ENCODE measurements at regions not wholly inside any gene's neighbourhood (a gene's known extent, or its start where the extent isn't known, plus 50 kb on each side); places are given as distances from the start of the nearest gene placed in this dataset.

DNA sequence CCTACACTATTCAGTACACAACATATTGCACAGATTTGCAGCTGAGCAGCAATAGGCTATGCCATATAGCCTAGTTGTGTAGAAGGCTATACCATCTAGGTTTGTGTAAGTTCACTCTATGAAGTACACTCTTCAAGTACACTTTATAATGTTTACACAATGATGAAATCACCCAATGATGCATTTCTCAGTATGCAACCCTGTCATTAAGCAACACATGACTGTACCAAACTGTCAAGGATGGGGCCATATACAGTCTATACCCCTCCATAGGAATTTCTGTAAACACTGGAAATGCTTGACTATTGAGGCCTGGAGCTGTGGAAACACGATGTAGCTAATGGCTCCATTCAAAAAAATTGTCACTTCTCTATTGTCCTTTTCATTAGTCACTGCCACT lies 535.4 kb downstream of the EPM2A start:
- no peak for TF ChIP-seq IRF2 (CRISPR knock-in tag; IDR thresholded peaks at IDR 0.05; ENCODE audit: borderline replicate concordance, low read depth)
- TF ChIP-seq, protein P1, sequence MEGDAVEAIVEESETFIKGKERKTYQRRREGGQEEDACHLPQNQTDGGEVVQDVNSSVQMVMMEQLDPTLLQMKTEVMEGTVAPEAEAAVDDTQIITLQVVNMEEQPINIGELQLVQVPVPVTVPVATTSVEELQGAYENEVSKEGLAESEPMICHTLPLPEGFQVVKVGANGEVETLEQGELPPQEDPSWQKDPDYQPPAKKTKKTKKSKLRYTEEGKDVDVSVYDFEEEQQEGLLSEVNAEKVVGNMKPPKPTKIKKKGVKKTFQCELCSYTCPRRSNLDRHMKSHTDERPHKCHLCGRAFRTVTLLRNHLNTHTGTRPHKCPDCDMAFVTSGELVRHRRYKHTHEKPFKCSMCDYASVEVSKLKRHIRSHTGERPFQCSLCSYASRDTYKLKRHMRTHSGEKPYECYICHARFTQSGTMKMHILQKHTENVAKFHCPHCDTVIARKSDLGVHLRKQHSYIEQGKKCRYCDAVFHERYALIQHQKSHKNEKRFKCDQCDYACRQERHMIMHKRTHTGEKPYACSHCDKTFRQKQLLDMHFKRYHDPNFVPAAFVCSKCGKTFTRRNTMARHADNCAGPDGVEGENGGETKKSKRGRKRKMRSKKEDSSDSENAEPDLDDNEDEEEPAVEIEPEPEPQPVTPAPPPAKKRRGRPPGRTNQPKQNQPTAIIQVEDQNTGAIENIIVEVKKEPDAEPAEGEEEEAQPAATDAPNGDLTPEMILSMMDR (IDR thresholded peaks at IDR 0.05), result no peak
- TF ChIP-seq, protein P2, sequence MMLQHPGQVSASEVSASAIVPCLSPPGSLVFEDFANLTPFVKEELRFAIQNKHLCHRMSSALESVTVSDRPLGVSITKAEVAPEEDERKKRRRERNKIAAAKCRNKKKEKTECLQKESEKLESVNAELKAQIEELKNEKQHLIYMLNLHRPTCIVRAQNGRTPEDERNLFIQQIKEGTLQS (CRISPR knock-in tag; conservative IDR thresholded peaks at IDR 0.05), result no peak
- TF ChIP-seq ZNF138 (CRISPR knock-in tag; conservative IDR thresholded peaks at IDR 0.05), result no peak
- TF ChIP-seq, protein P3, sequence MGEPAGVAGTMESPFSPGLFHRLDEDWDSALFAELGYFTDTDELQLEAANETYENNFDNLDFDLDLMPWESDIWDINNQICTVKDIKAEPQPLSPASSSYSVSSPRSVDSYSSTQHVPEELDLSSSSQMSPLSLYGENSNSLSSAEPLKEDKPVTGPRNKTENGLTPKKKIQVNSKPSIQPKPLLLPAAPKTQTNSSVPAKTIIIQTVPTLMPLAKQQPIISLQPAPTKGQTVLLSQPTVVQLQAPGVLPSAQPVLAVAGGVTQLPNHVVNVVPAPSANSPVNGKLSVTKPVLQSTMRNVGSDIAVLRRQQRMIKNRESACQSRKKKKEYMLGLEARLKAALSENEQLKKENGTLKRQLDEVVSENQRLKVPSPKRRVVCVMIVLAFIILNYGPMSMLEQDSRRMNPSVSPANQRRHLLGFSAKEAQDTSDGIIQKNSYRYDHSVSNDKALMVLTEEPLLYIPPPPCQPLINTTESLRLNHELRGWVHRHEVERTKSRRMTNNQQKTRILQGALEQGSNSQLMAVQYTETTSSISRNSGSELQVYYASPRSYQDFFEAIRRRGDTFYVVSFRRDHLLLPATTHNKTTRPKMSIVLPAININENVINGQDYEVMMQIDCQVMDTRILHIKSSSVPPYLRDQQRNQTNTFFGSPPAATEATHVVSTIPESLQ (CRISPR knock-in tag; IDR thresholded peaks at IDR 0.05), result no peak
- no peak for TF ChIP-seq TEAD1 (CRISPR knock-in tag; IDR thresholded peaks at IDR 0.05)
- TF ChIP-seq TCF7 (CRISPR knock-in tag; IDR thresholded peaks at IDR 0.05; ENCODE audit: low read depth), result no peak
- TF ChIP-seq NFATC4 (CRISPR knock-in tag; IDR thresholded peaks at IDR 0.05), result no peak
- TF ChIP-seq, protein P4, sequence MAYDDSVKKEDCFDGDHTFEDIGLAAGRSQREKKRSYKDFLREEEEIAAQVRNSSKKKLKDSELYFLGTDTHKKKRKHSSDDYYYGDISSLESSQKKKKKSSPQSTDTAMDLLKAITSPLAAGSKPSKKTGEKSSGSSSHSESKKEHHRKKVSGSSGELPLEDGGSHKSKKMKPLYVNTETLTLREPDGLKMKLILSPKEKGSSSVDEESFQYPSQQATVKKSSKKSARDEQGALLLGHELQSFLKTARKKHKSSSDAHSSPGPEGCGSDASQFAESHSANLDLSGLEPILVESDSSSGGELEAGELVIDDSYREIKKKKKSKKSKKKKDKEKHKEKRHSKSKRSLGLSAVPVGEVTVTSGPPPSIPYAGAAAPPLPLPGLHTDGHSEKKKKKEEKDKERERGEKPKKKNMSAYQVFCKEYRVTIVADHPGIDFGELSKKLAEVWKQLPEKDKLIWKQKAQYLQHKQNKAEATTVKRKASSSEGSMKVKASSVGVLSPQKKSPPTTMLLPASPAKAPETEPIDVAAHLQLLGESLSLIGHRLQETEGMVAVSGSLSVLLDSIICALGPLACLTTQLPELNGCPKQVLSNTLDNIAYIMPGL (CRISPR knock-in tag; IDR thresholded peaks at IDR 0.05), result no peak
- TF ChIP-seq ZNF263 (CRISPR knock-in tag; IDR thresholded peaks at IDR 0.05; ENCODE audit: low read depth), result no peak
- TF ChIP-seq, protein P5, sequence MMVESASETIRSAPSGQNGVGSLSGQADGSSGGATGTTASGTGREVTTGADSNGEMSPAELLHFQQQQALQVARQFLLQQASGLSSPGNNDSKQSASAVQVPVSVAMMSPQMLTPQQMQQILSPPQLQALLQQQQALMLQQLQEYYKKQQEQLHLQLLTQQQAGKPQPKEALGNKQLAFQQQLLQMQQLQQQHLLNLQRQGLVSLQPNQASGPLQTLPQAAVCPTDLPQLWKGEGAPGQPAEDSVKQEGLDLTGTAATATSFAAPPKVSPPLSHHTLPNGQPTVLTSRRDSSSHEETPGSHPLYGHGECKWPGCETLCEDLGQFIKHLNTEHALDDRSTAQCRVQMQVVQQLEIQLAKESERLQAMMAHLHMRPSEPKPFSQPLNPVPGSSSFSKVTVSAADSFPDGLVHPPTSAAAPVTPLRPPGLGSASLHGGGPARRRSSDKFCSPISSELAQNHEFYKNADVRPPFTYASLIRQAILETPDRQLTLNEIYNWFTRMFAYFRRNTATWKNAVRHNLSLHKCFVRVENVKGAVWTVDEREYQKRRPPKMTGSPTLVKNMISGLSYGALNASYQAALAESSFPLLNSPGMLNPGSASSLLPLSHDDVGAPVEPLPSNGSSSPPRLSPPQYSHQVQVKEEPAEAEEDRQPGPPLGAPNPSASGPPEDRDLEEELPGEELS (CRISPR knock-in tag; IDR thresholded peaks at IDR 0.05), result no peak
- TF ChIP-seq, protein P6, sequence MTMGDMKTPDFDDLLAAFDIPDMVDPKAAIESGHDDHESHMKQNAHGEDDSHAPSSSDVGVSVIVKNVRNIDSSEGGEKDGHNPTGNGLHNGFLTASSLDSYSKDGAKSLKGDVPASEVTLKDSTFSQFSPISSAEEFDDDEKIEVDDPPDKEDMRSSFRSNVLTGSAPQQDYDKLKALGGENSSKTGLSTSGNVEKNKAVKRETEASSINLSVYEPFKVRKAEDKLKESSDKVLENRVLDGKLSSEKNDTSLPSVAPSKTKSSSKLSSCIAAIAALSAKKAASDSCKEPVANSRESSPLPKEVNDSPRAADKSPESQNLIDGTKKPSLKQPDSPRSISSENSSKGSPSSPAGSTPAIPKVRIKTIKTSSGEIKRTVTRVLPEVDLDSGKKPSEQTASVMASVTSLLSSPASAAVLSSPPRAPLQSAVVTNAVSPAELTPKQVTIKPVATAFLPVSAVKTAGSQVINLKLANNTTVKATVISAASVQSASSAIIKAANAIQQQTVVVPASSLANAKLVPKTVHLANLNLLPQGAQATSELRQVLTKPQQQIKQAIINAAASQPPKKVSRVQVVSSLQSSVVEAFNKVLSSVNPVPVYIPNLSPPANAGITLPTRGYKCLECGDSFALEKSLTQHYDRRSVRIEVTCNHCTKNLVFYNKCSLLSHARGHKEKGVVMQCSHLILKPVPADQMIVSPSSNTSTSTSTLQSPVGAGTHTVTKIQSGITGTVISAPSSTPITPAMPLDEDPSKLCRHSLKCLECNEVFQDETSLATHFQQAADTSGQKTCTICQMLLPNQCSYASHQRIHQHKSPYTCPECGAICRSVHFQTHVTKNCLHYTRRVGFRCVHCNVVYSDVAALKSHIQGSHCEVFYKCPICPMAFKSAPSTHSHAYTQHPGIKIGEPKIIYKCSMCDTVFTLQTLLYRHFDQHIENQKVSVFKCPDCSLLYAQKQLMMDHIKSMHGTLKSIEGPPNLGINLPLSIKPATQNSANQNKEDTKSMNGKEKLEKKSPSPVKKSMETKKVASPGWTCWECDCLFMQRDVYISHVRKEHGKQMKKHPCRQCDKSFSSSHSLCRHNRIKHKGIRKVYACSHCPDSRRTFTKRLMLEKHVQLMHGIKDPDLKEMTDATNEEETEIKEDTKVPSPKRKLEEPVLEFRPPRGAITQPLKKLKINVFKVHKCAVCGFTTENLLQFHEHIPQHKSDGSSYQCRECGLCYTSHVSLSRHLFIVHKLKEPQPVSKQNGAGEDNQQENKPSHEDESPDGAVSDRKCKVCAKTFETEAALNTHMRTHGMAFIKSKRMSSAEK (CRISPR knock-in tag; IDR thresholded peaks at IDR 0.05; ENCODE audit: borderline replicate concordance), result no peak

All from WTC11 (cell line).